GM18873 (cell line): ENCODE measurements at regions not wholly inside any gene's neighbourhood (a gene's known extent, or its start where the extent isn't known, plus 50 kb on each side); places are given as distances from the start of the nearest gene placed in this dataset.
"Not testable (repeated sequence)": the region's sequence is repeated elsewhere in the genome, so short reads cannot be mapped to it uniquely, and the experiment has no call there.

Experiments used
- ATAC-seq: cut with Tn5 transposase; IDR thresholded peaks from one replicate; pipeline ENCODE4 v1.9.1; 2021; ENCODE audit warnings: mild to moderate bottlenecking, moderate library complexity, moderate number of reproducible peaks; ENCODE audit not compliant: unreplicated experiment, low FRiP score

DNA sequence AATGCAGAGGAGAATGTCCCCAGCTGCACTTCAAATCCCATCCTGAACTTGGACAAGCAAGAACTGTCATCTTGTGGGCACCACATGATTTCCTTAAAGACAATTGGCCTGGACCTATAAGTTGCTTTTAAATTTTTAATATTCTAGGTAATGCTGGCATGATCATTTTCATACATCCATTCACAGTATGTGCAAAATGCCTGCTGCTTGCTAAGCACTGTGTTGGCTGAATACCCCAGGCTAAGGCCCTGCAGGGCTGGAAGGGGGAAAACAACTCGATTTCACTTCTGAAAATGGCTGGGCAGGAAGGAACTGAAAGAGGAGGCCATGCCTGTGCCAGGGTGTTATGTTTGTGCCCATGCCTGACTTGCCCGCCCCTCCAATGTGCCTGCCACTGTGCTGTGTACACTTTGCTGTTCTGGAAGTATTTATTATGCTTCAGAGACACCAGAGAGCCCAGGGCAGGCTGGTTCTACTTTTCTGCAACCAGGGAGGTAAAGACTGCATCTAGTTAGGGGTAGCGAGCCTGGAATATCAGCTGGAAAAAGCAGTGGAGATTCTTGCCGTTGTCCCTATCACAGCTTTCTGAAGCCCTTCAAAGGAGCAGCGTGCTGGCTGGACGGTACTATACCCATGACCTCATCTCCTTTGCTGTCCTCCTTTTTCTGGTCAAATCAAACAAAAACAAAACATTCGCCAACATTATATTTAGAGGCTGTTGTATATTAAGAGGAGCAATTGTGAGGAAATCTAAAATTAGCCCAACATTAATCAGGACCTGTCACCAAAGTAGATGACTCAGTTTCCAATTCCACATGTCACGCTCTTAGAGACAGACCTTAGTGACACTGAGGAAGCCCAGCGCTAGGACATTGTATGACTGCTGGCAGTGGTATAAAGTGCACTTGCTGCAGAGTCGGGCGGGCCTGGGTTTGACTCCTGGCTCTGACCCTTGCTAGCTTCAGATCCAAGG lies 158.1 kb downstream of the DDX1 start:
- ATAC-seq: no peak

GRCh38 chr2:15750433-15750814 lies 158.8 kb downstream of the DDX1 start:
- ATAC-seq: no peak

DNA sequence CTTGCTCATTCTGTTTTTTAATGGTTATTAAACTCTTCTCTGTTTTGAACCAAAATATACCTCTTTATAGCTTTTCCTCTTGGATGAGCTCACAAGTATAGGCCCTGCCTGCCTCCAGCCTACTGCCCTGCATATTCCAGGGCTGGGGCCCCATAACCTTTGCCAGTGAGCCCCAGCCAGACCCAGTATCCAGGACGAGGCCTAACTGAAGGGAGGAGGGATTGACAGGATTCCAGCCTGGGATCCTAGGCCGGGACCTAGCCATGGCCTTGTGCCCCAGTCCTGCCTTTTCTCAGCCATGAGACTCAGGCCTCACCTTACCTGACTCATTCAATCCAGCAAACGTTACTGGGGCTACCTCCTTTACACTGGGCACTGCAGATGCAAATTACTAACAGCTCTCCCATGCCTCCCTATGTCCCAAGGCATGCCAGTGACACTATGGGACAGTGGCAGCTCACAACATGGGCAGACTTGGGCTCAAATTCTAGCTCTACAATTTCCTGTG lies 159.2 kb downstream of the DDX1 start:
- ATAC-seq: no peak

DNA sequence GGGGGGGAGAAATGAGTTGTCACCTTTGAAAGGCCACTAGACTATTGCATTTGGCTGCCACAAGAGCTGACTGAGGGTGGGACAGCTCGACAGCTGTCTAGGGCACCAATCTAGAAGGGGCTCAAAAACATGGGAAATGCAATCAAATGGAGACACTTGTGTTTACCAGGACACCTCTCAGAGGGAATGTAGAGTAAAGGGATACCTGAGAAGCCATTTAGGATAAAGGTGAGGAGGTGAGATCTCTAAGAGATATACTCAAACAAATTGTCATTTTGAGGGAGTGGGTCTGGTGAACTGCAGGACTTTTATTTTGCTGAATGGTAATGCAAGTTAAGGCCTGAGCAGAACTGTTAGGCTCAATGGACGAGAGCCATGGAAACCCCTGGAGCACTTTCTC lies 159.8 kb downstream of the DDX1 start:
- ATAC-seq: no peak

DNA sequence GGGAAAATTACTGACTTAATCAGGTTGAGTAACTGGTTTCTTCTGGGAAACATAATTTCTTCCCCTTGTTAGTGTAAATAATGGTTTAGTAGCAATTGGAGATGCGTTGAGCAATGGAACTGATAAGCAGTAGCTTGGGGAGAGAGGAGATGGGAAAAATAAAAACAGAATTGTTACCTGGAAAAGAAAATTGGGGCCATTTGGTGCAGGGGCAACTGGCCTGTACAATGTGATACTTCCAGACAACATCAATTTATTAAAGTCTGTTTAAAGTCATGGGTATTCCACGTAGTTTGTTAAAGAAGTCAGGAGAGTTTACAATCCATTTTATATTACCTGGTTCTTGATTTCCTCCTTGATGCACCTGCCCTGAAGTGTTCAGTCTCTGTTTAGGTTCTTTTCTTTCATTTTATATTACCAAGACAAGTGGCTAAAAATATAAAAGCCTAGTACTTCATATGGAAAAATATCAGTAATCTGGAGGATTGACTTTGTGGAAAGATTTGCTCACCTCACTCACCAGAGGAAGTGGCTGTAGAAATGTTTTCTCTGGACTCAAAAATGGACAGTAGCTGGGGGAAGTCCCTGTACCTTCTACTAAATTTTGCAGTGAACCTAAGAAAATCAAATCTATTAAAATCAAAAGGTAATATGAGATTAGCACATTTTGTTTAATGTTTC lies 161.0 kb downstream of the DDX1 start:
- no peak for ATAC-seq

DNA sequence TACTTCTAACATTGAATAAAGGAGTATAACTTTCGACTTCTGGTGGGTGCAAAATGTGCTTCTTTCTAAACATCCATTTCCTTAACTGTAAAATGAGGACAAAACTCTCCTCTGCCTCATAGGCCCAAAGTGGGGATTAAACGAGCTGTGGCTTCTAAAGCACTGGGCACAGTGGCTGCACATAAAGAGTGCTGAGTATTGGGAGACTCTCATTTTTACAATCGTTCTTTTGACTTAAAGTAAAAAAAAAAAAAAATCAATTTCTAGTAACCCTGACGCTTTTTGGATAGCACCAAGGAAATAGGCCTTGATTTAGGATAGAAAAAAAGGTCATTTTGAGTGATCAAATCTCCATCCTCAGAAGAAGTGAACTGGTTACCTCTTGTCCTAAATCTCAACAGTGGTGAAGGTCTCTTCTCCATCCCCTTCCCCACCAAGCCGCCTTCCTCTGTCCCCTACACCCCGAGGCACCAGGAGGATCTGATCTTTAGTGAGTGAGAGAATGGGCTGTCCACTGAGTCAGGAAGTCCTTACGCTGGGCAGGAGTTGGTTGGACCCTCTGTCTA lies 161.6 kb downstream of the DDX1 start:
- ATAC-seq: no peak

DNA sequence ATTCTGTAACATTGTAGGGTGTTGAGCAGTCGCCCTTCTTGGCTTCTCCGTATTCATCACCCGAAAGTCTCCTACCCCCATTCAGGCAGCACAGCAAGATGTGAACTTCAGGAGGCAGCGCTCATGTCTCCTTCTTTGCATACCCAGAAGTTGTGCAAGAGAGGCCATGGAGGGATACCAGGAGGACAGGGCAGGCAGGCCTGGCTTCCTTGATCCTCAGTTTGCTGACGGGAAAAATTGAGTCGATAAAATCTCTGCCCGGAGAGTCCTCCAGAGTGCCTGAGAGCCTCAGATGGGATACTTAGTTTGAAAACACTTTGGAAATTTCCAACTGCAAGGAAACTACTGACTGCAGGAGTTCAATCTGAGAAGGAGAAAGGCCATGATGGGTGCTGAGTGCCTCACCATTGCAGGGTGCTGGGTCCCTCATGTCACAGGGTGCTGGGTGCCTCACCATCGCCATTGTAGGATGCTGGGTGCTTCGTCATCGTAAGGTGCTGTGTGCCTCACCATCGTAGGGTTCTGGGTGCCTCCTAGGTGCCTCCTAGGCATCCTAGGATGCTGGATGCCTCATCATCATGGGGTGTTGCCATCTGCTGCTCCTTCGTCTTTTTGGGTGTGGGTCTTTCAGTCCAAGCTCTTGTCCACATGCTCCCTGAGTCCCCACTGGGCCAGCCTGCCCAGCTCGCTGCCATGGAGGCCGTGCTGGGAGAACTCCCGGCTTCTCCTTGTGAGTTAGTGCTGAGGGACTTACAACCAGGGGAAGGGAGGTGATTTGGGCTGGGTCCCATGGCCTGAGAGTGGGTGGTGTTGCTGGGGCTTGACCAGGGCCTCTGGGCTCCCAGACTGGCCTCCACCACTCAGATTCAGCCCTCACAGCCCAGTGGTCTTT lies 162.4 kb downstream of the DDX1 start:
- ATAC-seq: no peak

DNA sequence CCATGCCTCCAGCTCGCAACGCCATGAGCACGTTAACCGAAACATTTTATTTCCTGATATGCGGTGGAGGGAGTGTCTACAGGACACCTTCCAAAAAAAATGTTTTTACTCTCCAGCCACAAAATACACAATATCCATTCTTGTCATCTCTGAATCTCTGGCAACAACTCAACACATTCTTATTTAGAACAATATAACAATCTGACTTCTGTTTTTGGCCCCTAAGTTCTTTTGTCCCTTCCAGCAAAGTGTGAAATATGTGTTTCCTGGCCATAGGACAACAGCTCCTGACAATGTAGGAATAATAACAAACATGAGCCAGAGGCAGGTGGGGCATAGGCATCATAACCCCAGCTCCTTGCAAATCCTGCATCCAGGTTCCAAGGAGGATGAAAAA lies 163.0 kb downstream of the DDX1 start:
- ATAC-seq: no peak

DNA sequence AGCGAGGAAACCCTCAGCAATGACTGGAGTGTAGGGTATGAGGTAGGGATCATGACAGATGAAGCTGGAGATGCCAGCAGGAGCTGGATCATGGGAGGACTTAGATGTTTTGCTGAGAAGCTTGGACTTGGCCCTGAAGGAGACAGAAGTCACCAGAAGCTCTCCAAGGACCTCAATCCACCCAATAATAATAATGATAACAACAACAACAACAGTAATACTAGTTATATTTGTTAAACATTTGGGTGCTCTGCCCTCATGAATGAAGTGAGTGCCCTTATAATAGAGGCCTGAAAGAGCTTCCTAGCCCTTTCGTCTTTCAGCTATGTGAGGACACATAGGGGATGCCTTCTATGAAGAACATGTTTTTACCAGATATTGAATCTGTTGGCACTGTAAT lies 163.9 kb downstream of the DDX1 start:
- no peak for ATAC-seq

GRCh38 chr2:15756011-15756550 lies 164.4 kb downstream of the DDX1 start:
- ATAC-seq: no peak

GRCh38 chr2:15756882-15757819 lies 165.5 kb downstream of the DDX1 start:
- ATAC-seq: no peak

DNA sequence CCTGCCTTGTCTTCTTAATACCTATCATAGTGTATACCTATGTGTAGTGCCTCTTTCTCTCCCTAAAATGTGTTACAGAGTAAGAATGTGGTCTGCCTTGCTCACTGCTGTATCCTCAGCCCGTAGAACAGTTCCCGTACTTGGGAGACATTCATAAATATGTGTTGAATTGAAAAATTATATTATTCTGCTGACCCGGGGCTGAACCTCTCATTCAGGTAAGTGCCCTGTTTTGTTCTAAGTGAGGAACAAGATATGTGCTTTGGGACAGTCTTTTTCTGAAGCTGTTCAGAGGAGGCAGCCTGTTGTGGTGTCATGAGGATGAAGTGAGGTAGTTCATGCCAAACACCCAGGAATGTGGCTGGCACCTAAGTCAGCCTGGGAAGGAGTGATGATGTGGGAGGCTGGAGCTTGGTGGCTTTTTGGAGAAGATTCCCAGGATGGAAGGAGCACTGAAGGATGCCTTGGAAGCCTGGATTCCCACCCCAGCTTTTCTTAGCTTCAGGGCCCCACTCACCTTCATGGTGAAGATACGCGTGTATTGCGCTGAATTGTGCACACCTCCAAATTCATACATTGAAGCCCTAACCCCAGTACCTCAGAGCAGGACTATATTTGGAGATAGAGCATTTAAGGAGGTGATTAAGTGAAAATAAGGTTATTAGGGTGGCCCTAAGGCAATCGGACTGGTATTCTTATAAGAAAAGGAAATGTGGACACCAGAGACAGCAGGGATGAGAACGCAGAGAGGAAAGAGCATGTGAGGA lies 166.3 kb downstream of the DDX1 start:
- ATAC-seq: no peak

DNA sequence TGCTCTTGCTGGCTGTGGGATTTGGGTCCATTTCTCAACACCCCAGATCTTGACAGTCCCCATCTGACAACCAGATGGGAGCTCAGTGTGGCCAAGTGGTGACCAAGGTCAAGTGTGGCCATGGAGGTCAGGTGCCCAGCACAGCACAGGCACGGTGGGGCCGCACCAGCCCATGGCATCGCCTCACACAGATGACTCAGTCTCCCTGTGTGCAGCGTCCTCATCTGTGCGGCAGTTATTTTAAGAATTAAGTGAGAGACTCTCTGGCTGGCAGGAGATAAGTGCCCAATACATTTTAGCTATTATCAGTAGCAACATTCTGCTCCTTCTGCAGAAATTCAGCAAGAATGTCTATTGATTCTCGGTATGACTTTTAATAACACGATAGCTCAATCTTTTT lies 167.2 kb downstream of the DDX1 start:
- ATAC-seq: no peak

DNA sequence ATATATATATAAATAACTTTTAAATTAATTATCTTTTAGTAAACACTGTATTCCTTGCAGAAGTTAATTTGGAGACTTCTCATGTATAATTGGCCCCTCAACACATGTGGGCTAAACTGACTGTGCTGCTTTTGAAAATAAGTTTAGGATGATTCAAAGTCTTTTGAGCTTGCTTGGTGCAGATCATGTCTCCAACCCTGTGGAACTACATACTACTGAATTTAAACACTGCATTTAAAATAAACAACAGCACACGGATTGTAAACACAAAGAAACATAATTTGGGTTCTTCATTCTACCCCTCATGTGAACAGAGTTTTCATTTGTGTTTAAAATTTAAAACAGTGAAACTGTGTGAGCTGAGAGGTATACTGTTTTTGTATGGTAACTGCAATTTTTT lies 167.7 kb downstream of the DDX1 start:
- ATAC-seq: no peak

- ATAC-seq: not testable (repeated sequence)
Measured at GRCh38 chr2:15759791-15760190, 168.1 kb downstream of the DDX1 start.

DNA sequence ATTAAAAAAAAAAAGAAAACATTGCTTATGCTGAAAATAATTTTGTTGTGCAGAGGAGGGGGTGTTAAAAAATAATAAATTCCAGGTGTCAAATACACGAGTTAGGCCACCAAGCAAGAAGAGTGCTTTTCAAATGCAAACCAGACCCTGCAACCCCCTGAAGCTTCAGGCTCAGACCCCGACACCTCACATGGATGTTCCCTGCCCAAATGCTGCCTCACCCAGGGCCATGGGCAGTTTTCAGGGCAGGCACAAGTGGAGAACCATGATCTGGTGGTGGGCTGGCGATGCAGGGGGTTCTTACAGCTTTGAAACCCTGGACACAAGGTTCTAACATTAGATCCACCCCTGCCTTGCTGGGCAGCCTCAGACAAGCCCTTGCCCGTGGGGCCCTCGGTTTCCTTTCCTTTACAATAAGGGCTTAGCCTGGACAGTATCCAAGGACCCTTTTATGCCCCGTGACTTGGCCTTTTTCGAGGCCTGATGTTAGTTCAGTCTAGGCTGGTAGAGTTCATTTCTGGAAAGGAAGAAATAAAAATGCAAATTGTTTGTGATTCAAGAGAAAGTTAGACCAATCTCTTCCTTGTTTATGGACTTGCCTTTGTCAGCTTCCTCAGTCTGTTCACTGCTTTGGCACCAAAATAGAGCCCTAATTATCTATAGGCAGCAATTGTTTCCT lies 168.7 kb downstream of the DDX1 start:
- ATAC-seq: no peak

DNA sequence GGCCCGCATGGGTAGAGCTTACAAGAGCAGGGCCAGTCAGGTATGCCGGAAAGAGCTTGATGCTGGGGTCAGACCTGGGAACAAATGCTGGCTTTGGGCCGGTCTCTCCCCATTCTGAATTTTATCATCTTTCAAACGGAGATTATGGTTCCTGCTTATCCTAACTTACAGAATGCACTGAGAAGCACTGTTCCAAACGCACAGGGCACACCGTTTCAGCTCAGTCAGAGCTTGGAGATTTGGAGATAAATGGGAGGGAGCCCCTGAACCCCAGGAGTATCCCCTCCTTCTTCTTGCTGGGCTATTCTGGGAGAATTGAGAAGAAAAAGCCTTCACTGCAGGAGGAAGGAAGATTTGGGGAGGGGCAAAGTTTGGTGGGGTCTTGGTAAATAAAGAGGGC lies 169.4 kb downstream of the DDX1 start:
- ATAC-seq: no peak

DNA sequence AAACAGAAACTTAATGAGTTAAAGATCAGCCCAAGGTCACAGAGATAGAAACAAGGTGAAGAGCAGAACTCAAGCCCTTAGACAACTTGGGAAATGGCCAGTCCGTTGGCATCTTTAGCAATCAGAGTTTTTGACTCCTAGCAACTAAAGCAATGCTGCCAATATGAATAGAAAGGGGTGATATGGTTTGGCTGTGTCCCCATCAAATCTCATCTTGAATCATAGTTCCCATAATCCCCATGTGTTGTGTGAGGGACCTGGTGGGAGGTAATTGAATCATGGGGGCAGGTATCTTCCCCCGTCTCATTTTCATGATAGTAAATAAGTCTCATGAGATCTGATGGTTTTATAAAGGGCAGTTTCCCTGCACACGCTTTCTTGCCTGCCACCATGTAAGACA lies 170.2 kb downstream of the DDX1 start:
- ATAC-seq: no peak
